WTC11 (cell line): ENCODE measurements at regions not wholly inside any gene's neighbourhood (a gene's known extent, or its start where the extent isn't known, plus 50 kb on each side); places are given as distances from the start of the nearest gene placed in this dataset.

ENCODE experiments used
- ATAC-seq: fragments of 200-7000 bp; cut with Tn5 transposase; 2 replicates; pipeline ENCODE4 v1.10.0; 2021; ENCODE audit warnings: mild to moderate bottlenecking, moderate library complexity
- CTCF ChIA-PET: fragments of 300-600 bp; sonication (Branson Sonifier 250); formaldehyde crosslinking; loops from one replicate; lab custom pipeline; 2021; ENCODE audit warnings: antibody characterized with exemption; lab: Charles Lee
- POLR2A ChIA-PET: fragments of 350-600 bp; sonication (Branson Sonifier 250); formaldehyde crosslinking; loops from one replicate; lab custom pipeline; 2021; ENCODE audit warnings: antibody characterized with exemption; lab: Charles Lee
- DNase-seq: peaks from one replicate; pipeline ENCODE4 v3.0.0; 2021; ENCODE audit warnings: low spot score
- H3K27ac Mint-ChIP-seq: 2 replicates; pipeline ENCODE4 v1.8.0; 2021; ENCODE audit warnings: mixed read lengths
- H3K27me3 Mint-ChIP-seq: 2 replicates; pipeline ENCODE4 v1.8.0; 2021; ENCODE audit warnings: low read depth, mild to moderate bottlenecking, moderate library complexity, mixed read lengths
- H3K36me3 Mint-ChIP-seq: 2 replicates; pipeline ENCODE4 v1.8.0; 2021; ENCODE audit warnings: mixed read lengths
- H3K4me1 Mint-ChIP-seq: 2 replicates; pipeline ENCODE4 v1.8.0; 2022; ENCODE audit warnings: mixed read lengths
- H3K4me3 Mint-ChIP-seq: 2 replicates; pipeline ENCODE4 v1.8.0; 2021; ENCODE audit warnings: mild to moderate bottlenecking, moderate library complexity, mixed read lengths
- H3K9me3 Mint-ChIP-seq: 2 replicates; pipeline ENCODE4 v1.8.0; 2021; ENCODE audit warnings: mixed read lengths
- ATF3 ChIP-seq: sonication (generic); formaldehyde crosslinking; conservative IDR thresholded peaks from 2 replicates; pipeline ENCODE4 v1.8.1; 2022; ENCODE audit warnings: mild to moderate bottlenecking, missing genetic modification reagents
- CREM ChIP-seq: sonication (generic); formaldehyde crosslinking; IDR thresholded peaks from 2 replicates; pipeline ENCODE4 v1.8.1; 2022; ENCODE audit warnings: mild to moderate bottlenecking, missing genetic modification reagents, moderate library complexity
- E2F5 ChIP-seq: sonication (generic); formaldehyde crosslinking; IDR thresholded peaks from 2 replicates; pipeline ENCODE4 v1.8.1; 2022; ENCODE audit warnings: mild to moderate bottlenecking, moderate library complexity, missing genetic modification reagents
- GTF2I ChIP-seq: fragments of 250-450 bp; sonication (Bioruptor Pico); conservative IDR thresholded peaks from 2 replicates; pipeline ENCODE4 v1.4.0; 2021; ENCODE audit warnings: mild to moderate bottlenecking
- IRF1 ChIP-seq: sonication (generic); formaldehyde crosslinking; IDR thresholded peaks from 2 replicates; pipeline ENCODE4 v1.8.0; 2023; ENCODE audit warnings: missing genetic modification reagents
- NFE2L1 ChIP-seq: sonication (generic); formaldehyde crosslinking; IDR thresholded peaks from 2 replicates; pipeline ENCODE4 v1.8.1; 2023; ENCODE audit warnings: missing genetic modification reagents
- NR2C2 ChIP-seq: sonication (generic); formaldehyde crosslinking; IDR thresholded peaks from 2 replicates; pipeline ENCODE4 v1.8.0; 2022; ENCODE audit warnings: mild to moderate bottlenecking, missing genetic modification reagents
- PRRX2 ChIP-seq: fragments of 250-450 bp; sonication (Bioruptor Pico); IDR thresholded peaks from 2 replicates; pipeline ENCODE4 v1.8.0; 2021; ENCODE audit warnings: mild to moderate bottlenecking
- RELA ChIP-seq: sonication (generic); formaldehyde crosslinking; IDR thresholded peaks from 2 replicates; pipeline ENCODE4 v1.8.1; 2022; ENCODE audit warnings: missing genetic modification reagents, mild to moderate bottlenecking, borderline replicate concordance
- ZNF232 ChIP-seq: sonication (generic); formaldehyde crosslinking; IDR thresholded peaks from 2 replicates; pipeline ENCODE4 v1.8.0; 2022; ENCODE audit warnings: mild to moderate bottlenecking, missing genetic modification reagents
- ZNF263 ChIP-seq: sonication (generic); formaldehyde crosslinking; IDR thresholded peaks from 2 replicates; pipeline ENCODE4 v1.8.1; 2022; ENCODE audit warnings: low read depth, mild to moderate bottlenecking, moderate library complexity, missing genetic modification reagents
- ZNF396 ChIP-seq: fragments of 250-450 bp; sonication (Bioruptor Pico); IDR thresholded peaks from 2 replicates; pipeline ENCODE4 v1.8.0; 2021; ENCODE audit warnings: mild to moderate bottlenecking, moderate library complexity, borderline replicate concordance
- TF ChIP-seq, protein P1 (sequence below): sonication (generic); formaldehyde crosslinking; IDR thresholded peaks from 2 replicates; pipeline ENCODE4 v1.8.1; 2023; ENCODE audit warnings: mild to moderate bottlenecking, missing genetic modification reagents, borderline replicate concordance
- TF ChIP-seq, protein P2 (sequence below): fragments of 250-450 bp; sonication (Bioruptor Pico); IDR thresholded peaks from 2 replicates; pipeline ENCODE4 v1.9.0; 2021; ENCODE audit warnings: mild to moderate bottlenecking
- TF ChIP-seq, protein P3 (sequence below): fragments of 250-450 bp; sonication (Bioruptor Pico); IDR thresholded peaks from 2 replicates; pipeline ENCODE4 v1.9.0; 2021; ENCODE audit warnings: mild to moderate bottlenecking
- TF ChIP-seq, protein P4 (sequence below): fragments of 250-450 bp; sonication (Bioruptor Pico); IDR thresholded peaks from 2 replicates; pipeline ENCODE4 v2.1.2; 2022; ENCODE audit warnings: mild to moderate bottlenecking, moderate library complexity

- TF ChIP-seq, protein P1, sequence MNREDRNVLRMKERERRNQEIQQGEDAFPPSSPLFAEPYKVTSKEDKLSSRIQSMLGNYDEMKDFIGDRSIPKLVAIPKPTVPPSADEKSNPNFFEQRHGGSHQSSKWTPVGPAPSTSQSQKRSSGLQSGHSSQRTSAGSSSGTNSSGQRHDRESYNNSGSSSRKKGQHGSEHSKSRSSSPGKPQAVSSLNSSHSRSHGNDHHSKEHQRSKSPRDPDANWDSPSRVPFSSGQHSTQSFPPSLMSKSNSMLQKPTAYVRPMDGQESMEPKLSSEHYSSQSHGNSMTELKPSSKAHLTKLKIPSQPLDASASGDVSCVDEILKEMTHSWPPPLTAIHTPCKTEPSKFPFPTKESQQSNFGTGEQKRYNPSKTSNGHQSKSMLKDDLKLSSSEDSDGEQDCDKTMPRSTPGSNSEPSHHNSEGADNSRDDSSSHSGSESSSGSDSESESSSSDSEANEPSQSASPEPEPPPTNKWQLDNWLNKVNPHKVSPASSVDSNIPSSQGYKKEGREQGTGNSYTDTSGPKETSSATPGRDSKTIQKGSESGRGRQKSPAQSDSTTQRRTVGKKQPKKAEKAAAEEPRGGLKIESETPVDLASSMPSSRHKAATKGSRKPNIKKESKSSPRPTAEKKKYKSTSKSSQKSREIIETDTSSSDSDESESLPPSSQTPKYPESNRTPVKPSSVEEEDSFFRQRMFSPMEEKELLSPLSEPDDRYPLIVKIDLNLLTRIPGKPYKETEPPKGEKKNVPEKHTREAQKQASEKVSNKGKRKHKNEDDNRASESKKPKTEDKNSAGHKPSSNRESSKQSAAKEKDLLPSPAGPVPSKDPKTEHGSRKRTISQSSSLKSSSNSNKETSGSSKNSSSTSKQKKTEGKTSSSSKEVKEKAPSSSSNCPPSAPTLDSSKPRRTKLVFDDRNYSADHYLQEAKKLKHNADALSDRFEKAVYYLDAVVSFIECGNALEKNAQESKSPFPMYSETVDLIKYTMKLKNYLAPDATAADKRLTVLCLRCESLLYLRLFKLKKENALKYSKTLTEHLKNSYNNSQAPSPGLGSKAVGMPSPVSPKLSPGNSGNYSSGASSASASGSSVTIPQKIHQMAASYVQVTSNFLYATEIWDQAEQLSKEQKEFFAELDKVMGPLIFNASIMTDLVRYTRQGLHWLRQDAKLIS (CRISPR knock-in tag): no peak
- no peak for TF ChIP-seq PRRX2 (CRISPR knock-in tag)
- TF ChIP-seq IRF1 (CRISPR knock-in tag): no peak
- no peak for TF ChIP-seq NFE2L1 (CRISPR knock-in tag)
Measured at GRCh38 chrY:7310482-7311269, 399.1 kb upstream of the AMELY start (continued).

GRCh38 chrY:7308816-7309215 lies 397.3 kb upstream of the AMELY start:
- H3K27ac Mint-ChIP-seq: no peak overlapping the region
- POLR2A ChIA-PET: no interaction called here
- H3K27me3 Mint-ChIP-seq: no peaks in the 10 kb centered on the region
- CTCF ChIA-PET: no interaction called here
- no peak overlapping the region for H3K4me3 Mint-ChIP-seq
- H3K9me3 Mint-ChIP-seq: no peaks in the 10 kb centered on the region
- DNase-seq: no peak
- TF ChIP-seq ZNF396 (CRISPR knock-in tag): no peak
- ATAC-seq: no peak
- H3K4me1 Mint-ChIP-seq: no peaks in the 10 kb centered on the region
- H3K36me3 Mint-ChIP-seq: no peaks in the 10 kb centered on the region

GRCh38 chrY:7302306-7302705 lies 390.8 kb upstream of the AMELY start:
- Mint-ChIP-seq H3K9me3 (no peaks in the 10 kb centered on the region), H3K27ac (no peak overlapping the region), H3K4me1 (no peaks in the 10 kb centered on the region), H3K4me3 (no peak overlapping the region), H3K27me3 (no peaks in the 10 kb centered on the region)
- ATAC-seq (no peak), DNase-seq (no peak)
- ChIA-PET POLR2A (no interaction called here), CTCF (no interaction called here)
- TF ChIP-seq, protein P2, sequence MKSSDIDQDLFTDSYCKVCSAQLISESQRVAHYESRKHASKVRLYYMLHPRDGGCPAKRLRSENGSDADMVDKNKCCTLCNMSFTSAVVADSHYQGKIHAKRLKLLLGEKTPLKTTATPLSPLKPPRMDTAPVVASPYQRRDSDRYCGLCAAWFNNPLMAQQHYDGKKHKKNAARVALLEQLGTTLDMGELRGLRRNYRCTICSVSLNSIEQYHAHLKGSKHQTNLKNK: no peak
- TF ChIP-seq, protein P3, sequence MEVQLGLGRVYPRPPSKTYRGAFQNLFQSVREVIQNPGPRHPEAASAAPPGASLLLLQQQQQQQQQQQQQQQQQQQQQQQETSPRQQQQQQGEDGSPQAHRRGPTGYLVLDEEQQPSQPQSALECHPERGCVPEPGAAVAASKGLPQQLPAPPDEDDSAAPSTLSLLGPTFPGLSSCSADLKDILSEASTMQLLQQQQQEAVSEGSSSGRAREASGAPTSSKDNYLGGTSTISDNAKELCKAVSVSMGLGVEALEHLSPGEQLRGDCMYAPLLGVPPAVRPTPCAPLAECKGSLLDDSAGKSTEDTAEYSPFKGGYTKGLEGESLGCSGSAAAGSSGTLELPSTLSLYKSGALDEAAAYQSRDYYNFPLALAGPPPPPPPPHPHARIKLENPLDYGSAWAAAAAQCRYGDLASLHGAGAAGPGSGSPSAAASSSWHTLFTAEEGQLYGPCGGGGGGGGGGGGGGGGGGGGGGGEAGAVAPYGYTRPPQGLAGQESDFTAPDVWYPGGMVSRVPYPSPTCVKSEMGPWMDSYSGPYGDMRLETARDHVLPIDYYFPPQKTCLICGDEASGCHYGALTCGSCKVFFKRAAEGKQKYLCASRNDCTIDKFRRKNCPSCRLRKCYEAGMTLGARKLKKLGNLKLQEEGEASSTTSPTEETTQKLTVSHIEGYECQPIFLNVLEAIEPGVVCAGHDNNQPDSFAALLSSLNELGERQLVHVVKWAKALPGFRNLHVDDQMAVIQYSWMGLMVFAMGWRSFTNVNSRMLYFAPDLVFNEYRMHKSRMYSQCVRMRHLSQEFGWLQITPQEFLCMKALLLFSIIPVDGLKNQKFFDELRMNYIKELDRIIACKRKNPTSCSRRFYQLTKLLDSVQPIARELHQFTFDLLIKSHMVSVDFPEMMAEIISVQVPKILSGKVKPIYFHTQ (CRISPR knock-in tag): no peak
- TF ChIP-seq E2F5: no peak
- TF ChIP-seq ATF3 (CRISPR knock-in tag): no peak
- no peak for TF ChIP-seq ZNF232 (CRISPR knock-in tag)
- no peak for TF ChIP-seq GTF2I (CRISPR knock-in tag)
- TF ChIP-seq, protein P4, sequence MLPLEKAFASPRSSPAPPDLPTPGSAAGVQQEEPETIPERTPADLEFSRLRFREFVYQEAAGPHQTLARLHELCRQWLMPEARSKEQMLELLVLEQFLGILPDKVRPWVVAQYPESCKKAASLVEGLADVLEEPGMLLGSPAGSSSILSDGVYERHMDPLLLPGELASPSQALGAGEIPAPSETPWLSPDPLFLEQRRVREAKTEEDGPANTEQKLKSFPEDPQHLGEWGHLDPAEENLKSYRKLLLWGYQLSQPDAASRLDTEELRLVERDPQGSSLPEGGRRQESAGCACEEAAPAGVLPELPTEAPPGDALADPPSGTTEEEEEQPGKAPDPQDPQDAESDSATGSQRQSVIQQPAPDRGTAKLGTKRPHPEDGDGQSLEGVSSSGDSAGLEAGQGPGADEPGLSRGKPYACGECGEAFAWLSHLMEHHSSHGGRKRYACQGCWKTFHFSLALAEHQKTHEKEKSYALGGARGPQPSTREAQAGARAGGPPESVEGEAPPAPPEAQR: no peak
- TF ChIP-seq NR2C2 (CRISPR knock-in tag): no peak
- TF ChIP-seq CREM: no peak
- TF ChIP-seq ZNF263 (CRISPR knock-in tag): no peak
- TF ChIP-seq RELA (CRISPR knock-in tag): no peak
- TF ChIP-seq, all 79 proteins: peak for 0
- no peaks in the 10 kb centered on the region for H3K36me3 Mint-ChIP-seq
